Fibroblast of skin of back (primary cell): ENCODE measurements at regions not wholly inside any gene's neighbourhood (a gene's known extent, or its start where the extent isn't known, plus 50 kb on each side); places are given as distances from the start of the nearest gene placed in this dataset.
"Not testable (repeated sequence)": the region's sequence is repeated elsewhere in the genome, so short reads cannot be mapped to it uniquely, and the experiment has no call there.

ENCODE experiments used
- DNase-seq: peaks from one replicate; pipeline ENCODE4 v3.0.0-alpha.2; 2013

GRCh38 chr2:87518547-87518946 is 229.3 kb upstream of the PLGLB2 start:
- DNase-seq, result not testable (repeated sequence)

- DNase-seq, result not testable (repeated sequence)
These were observed 228.5 kb upstream of the PLGLB2 start for GRCh38 chr2:87519158-87520011.

GRCh38 chr2:87521057-87521456 is 226.8 kb upstream of the PLGLB2 start:
- not testable (repeated sequence) for DNase-seq

DNA sequence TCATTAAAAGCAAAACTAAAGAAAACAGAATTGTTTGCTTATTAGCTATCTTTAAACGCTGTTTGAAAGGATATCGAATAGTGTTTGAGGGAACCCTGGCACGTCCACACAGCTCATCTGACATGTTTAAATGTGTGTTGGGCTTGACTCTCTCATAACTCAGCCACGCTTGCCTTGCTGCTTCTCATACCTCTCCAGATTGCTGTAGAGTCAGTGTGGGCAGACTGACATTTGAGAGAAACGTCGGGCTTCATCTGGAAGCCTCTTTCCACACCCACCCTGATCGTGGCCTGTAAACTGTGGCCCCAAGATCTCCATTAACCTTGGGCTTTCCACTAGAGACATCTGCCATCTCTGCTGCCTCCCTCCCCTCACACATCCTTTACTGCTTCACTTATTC is 226.4 kb upstream of the PLGLB2 start:
- not testable (repeated sequence) for DNase-seq

- DNase-seq, result not testable (repeated sequence)
These were observed 223.2 kb upstream of the PLGLB2 start for GRCh38 chr2:87524619-87525188.

GRCh38 chr2:87525497-87525991 is 222.3 kb upstream of the PLGLB2 start:
- DNase-seq, result not testable (repeated sequence)

DNA sequence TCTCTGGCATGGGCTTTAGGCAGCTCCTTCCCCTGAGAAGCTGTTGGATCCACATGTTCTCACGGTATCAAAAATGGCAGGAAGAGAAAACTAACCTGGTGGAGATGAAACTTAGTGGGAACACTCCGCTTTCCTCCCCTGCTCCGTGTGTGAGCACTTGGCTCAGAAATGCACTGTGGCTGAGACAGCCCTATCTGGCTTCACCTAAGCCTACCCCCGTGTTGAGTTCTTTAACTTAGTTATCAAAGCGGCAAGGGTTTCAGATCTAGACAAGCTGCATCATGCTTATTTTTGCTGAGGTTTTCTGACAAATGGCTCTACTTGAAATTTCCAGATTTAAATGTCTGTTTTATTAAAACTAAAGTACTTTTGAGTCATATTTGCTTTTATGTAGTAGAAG is 221.6 kb upstream of the PLGLB2 start:
- not testable (repeated sequence) for DNase-seq

DNA sequence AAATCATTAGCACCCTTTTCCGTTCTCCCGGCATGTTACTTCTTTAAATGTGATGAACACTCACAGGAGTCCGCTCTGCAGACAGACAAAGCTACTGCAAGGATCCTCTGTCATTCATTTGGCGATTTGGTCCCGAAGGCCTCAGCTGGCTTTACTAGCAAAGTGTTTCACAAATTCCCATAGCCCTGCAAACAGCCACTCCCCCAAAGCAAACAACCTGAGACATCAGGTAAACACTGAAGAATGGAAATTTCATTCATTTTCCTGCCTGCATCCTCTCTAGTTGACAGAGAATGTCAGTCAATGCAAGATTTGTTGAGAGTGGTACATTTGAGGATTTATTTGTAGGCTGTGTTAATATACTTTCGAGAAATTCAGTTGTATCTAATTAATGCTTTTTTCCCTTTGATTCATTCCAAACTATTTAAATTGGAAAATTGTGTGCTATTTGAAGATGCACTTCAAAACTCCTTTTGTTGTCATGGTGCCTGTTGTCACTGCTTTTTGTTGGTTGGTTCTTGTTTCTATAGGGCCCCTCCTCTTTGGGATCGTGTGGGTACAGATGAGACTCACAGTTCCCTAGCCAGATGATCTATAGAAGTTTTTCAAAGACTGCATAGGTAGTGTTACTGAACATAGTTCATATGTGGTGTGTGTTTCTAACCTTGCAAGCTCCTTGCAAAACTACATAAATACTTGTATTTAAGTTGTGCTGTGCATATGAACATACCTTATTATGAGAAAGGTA is 215.7 kb upstream of the PLGLB2 start:
- not testable (repeated sequence) for DNase-seq

- peak; percentile 21 for DNase-seq
These were observed 214.3 kb upstream of the PLGLB2 start for GRCh38 chr2:87533390-87534272.

DNA sequence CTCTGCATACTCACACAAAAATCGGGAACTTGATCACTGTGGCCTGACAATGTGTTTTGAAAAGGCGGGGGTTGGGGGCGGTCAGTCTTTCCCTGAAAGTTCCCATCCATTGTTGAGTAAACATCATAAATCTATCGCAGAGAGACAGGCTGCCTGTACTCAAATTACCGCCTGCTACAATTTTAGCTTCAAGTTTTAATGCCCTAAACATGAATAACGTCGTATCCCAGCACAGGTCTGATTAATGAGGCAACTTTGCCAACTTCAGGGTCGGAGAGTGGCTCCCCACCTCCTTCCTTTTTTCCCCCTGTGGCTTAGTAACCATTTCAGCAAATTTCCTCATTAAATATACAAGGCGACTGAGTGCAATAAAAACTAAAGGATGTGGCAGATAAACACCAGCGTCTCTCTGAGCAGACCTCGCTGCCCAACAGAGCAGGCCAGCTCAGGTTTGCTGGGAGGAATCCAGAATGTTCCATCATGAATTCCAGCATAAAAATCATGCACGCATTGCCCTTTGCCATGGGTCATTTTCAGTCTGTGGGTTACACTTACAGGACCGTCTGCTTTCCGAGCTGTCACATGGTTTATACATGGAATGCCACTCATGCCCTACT is 213.5 kb upstream of the PLGLB2 start:
- DNase-seq, result not testable (repeated sequence)

DNA sequence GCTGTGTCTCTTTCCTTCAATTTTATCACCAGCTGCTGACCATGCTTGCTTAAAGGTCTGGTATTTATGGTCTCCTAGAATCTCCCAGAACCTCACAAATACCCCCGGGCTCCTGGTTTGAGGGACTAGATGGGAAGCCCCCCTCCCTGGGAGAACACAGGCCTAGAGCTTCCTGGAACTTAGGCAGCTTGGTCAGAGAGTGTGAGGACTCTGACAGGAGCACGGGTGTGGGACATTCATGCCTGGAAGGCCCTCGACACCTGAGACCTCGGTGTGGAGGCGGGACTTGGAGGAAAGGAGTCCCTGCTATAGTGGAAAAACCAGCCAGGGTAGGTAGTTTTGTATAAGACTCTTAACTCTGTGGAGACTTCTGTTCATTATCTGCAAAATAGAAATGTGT is 211.5 kb upstream of the PLGLB2 start:
- DNase-seq, result not testable (repeated sequence)

DNA sequence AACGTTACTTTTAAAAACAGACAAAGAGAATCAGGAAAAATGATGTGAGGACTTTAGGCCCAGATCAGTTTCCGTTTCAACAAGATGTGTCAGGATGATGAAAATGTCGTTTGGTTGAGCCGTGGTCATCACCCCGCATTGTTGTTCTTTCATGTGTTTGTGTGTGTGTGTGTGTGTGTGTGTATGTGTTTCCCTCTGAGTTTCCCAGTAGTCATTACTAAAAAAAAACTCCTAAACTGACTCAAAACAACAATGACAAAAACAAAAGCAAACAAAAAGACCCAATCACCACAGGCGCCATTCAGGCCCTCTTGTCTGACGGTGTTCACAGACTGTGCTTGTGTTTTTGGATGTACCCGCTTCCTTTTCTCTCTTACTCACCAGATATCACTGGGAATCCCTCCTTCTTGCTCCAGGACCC is 210.6 kb upstream of the PLGLB2 start:
- not testable (repeated sequence) for DNase-seq

- not testable (repeated sequence) for DNase-seq
These were observed 209.6 kb upstream of the PLGLB2 start for GRCh38 chr2:87538268-87538667.

GRCh38 chr2:87539151-87539943 is 208.5 kb upstream of the PLGLB2 start:
- DNase-seq, result not testable (repeated sequence)

- not testable (repeated sequence) for DNase-seq
These were observed 207.6 kb upstream of the PLGLB2 start for GRCh38 chr2:87540242-87540641.

DNA sequence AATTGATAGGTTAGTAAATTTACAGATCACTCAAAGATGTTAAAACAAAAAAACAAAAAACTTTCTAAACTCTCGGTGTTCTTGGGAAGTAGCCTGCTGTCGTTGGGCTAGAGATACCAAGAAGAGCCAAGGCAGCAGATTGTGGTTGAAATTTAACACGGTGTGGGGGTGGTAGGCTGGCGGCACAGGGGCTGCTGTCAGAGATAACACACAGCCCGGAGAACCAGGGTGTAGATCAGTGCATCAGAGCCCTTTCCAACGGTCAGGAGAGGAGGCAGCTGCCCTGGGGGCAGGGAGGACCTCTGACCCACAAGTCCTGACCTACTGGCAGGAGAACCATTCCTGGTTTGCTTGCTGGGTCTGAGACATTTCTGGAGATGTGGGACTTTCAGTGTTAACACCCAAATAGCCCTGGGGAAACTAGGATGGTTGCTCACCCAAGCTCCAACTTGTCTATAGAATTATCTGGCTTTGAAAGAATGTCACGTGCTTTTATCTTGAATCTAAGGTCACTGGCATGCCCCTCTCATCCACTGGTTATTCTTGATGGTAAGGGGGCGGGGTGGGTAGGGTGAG is 205.2 kb upstream of the PLGLB2 start:
- DNase-seq, result not testable (repeated sequence)

- not testable (repeated sequence) for DNase-seq
These were observed 204.1 kb upstream of the PLGLB2 start for GRCh38 chr2:87543797-87544196.

DNA sequence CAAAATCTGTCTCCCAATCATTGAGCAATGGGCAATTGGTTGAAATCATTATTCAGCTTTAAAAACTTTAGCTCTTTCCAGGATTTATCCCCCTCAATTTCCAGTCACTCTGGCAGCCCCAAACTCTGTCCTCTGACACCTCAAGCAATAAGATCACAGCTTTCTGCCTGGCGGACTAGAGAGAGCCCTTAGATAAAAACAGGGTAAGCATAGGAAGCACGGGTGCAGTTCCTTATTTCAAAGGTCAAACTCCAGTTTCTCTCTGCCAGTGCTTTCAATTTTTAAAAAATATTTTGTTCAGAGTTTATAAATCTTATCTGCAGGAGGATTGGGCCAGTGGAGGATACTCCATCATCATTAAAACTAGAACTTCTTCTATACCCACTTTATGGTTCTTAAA is 200.8 kb upstream of the PLGLB2 start:
- DNase-seq, result not testable (repeated sequence)

GRCh38 chr2:87547966-87548365 is 199.9 kb upstream of the PLGLB2 start:
- not testable (repeated sequence) for DNase-seq
